ENCODE measurements at regions not wholly inside any gene's neighbourhood (a gene's known extent, or its start where the extent isn't known, plus 50 kb on each side); places are given as distances from the start of the nearest gene placed in this dataset.

DNA sequence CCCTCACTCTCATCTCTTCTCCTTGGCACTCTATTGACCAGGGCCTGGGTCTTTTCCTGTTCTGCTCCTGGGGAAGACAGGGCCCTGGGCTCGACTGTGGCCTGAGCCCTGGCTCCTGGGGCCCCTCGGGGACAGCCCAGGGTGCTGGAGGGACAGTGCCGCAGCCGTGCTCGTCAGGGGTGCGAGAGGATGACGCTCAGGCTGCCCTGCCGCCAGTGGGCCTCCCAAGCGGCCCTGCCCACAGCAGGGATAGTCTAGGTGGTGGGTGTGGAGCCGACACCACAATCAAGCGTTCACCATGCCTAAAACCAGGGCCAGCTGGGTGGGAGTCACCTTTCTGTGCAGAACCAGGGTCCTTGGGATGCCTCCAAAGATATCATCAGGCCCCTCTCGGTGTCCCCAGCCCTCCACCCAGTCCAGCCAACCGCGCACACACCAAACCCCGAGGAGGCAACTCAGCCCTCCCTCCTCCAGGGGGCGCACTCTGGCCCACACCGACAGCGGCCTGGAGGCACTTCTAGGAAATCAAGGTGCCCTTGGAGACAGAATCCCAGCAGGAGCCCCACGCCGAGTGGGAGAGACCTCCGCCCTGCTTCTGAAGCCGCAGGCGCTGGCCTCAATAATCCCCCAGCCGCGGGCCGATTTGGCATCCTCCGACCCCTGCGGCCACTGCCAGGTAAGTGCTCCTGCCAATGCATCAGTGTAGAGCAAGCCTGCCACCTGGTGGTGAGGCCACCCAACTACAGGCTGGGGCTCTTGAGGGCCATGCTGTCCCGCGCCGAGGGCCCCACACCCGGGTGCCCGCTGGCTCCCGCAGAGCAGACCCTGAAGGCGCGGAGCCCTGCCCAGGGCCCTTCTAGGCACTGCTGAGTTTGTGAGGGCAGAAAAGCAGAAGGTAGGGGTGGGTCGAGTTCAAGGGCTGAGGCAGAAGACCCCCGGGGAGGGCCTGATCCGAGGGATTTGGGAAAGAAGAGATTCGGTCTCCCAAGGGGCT lies 496.4 kb downstream of the BUD13 start:
- DNase-seq = peak; percentile 57

DNA sequence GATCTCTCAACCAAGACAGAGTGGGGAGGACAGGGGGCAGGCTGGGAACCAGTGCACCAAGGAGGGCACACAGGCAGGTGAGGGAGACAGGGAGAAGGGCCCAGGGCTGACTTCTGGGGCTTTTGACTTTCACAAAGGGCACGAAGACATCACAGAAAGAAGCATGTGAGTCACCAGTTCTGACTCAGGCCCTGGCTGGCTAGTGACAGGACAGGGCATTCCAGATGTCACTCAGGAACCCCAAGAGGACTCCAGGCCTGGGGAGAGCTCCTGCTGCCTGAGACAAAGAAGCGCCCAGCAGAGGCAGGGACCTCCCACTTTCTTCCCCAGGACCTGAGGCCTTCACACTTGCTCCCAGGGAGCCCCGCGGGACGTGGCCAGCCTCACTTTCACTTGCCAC lies 497.2 kb downstream of the BUD13 start:
- DNase-seq = no peak

GRCh38 chr11:116274521-116274920 lies 498.3 kb downstream of the BUD13 start:
- no peak for DNase-seq

GRCh38 chr11:116272181-116272789 lies 500.5 kb downstream of the BUD13 start:
- DNase-seq = no peak

DNA sequence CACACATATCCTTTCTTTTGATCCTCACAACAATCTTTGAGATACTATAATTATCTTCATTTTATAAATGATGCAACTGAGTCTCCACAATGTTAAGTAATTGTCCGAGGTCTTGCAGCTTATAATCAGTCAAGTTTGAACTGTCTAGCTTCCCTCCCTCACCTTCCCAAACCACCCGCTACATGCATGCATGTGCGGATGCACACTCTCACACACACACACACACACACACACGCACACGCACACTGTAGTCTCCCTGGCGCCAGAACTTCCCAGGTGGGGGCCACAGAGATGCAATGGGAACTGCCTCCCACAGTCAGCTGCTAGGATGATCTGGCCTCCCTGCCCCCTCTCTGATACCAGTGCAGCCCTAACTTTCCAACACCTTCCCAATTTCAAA lies 501.3 kb downstream of the BUD13 start:
- no peak for DNase-seq

- DNase-seq = no peak
Observed at GRCh38 chr11:116267146-116267545, 505.6 kb downstream of the BUD13 start.

- no peak for DNase-seq
Observed at GRCh38 chr11:116263770-116264169, 509.0 kb downstream of the BUD13 start.

- DNase-seq = no peak
Observed at GRCh38 chr11:116263019-116263418, 509.8 kb downstream of the BUD13 start.

GRCh38 chr11:116262370-116262769 lies 510.4 kb downstream of the BUD13 start:
- DNase-seq = no peak

DNA sequence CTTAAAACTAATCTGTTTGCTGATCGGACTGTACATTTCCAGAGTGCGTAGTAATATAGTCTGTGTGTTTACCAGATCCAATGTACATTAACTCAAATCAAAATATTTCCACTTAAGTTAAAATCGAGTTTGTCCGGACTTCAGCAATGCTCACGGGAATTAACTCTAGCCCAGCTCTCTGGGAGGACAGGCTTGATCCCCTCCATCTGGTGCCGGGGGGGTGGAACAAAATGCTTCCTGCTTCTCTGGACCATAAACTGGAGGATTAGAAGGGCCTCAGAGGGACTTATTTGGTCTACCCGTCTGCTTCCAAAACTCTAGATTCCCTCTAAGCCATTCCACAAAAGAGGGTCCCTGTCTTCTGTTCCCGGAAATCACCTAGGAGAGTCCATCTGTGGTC lies 511.2 kb downstream of the BUD13 start:
- no peak for DNase-seq

DNA sequence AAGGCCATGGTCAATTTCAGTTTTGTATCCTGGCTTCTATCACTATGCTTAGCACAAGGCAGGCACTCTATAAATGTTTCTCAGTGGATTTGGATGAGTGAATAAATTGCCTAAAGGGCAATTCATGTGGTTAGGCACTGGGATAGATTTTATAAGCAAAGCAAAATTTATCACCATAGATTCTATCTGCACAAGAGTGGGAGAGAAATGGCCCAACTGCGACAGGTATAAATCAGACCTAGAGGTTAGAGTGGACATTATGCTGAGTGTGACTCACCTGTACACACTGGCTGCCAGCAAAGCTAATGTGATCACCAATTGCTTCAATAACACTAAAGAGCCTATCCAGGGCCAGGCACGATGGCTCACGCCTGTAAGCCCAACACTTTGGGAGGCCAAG lies 514.0 kb downstream of the BUD13 start:
- no peak for DNase-seq

DNA sequence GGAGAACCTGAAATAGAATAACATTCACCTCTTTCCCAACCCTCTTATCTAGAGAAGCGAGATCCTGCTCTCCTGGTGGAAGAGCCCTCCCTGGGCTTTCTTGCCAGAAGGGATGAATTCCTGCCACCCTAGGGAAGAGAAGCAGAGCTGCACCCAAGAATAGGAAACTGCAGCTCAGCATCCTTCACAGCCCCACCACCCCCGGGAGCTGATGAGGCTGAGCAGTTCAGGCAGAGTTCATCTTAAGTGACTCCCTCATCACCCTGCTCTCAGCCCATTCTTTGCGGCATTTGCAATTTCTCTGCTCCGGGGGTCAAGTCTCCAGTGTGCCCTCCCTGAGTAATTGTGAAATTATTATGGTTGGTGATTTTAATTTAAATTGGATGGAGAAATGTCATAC lies 514.9 kb downstream of the BUD13 start:
- DNase-seq = no peak

DNA sequence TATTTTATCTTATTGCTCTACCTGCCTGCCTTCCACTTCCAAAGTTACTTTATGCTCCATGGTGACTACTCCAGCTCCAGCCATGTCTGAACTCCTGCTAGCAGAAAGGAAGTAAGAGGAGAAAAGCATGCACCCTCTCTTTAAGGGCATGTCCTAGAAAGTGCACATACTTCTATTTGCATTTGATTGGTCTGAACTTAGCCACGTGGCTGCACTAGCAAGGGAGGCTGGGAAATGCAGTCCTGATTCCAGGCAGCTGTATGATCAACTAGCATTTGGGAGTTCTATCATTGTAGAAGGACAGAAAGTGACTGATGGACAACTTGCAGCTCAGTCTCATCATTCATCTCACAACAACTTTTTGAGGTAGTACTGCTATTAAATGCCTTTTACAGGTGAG lies 515.7 kb downstream of the BUD13 start:
- DNase-seq = no peak

DNA sequence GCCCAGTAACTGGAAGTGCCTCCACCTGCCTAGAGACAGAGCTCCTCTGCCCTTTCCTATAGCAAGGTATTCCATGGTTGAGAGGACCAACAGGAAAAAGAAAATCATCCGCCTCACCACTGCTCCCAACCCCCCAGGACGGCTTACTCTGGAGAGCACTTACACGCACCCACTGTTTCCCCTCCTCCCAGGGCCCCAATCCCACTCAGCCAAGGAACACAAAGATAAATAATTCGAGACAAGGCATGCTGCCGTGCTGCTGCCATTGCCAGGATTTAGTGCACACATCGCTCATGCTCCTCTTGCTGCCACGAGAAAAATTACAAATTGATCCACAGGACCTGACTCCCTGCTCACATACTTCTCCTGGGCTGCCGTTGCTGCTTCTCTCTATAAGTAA lies 516.6 kb downstream of the BUD13 start:
- DNase-seq = no peak

DNA sequence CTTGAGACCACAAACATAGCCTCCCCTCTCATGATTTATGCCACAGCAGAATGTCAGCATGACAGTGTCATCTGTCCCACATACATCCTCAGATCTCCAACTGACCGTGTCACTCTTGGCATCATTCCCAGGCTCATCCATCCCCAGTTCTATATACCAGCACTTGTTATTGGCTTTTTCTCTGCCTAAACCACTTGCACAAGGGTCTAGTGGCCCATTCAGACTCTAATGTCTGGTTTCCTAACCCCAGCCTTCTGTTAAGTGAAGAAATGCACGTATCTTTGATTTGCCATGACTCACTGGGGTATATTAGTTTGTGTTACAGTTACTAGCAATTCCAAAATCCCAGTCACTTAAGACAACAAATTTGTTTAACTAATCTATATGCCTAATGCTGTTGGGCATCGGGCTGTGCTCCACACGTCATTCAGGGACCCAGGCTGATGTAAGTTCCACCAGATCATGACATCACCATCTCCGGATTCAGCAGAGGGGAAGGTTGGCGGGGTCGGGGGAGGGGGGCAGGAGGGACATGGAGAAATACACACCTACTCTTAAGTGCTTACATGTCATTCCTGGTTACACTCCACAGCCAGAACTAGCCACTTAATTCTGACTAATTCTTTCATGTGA lies 517.4 kb downstream of the BUD13 start:
- no peak for DNase-seq

DNA sequence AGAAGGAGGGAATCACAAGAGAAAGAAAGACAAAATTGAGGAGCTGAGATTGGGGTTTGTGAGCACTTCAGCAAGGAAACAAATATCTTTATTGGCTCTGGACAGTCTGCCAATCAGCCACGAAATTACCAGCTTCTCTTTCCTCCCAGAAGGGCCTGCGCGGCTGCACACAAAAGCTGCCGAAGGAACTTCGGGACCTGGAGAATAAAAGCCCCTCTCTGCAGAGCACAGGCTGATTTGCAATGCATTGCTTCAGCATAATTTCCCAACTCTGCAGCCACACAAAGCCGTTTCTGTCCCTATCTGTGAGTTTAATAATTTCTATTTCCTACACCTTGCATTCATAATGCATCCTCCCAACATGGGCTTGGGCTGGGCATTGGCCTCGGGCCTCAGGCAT lies 522.6 kb downstream of the BUD13 start:
- no peak for DNase-seq

DNA sequence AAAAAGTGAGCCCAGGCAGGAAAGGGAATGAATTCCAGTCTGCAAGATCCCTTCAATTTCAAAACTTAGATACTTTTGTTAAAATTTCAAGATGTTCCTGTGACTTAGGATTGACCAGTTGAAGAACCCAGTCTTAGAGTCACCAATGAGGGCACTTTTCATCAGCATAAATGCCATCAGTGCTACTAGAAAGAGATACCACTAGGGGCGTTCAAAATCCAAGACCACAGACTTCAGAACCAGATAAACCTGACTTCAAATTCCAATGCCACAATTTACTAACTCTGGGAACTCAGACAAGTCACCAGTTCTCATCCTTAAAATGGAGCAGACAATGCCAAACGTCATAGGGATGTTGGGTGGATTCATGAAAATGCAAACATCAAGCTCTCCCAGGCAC lies 523.2 kb downstream of the BUD13 start:
- no peak for DNase-seq

- DNase-seq = no peak
Observed at GRCh38 chr11:116244889-116245288, 527.9 kb downstream of the BUD13 start.

DNA sequence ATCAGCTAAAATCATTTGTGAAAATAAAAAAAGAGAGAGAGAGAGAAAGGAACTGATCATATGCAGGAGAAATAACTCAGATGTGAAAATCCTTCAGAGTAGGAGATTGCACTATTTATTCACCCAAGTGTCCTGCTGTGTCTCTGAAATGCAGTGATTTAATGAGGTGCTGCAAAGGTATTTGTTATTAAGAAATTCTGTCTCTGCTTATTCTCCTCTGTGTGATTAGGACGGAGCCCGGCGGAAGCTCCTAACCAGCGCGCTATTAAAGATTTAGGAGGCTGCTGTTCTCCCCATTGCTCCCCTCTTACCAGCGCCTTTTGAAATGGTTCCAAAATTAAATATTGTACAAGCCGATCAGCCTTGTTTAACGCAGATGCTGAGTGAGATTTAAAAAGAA lies 528.3 kb downstream of the BUD13 start:
- DNase-seq = no peak

GRCh38 chr11:116243991-116244390 lies 528.8 kb downstream of the BUD13 start:
- no peak for DNase-seq

GRCh38 chr11:116242006-116242405 lies 530.8 kb downstream of the BUD13 start:
- DNase-seq = no peak

GRCh38 chr11:116240710-116241109 lies 532.1 kb downstream of the BUD13 start:
- no peak for DNase-seq

- no peak for DNase-seq
Observed at GRCh38 chr11:116239247-116239646, 533.5 kb downstream of the BUD13 start.

Measured in CD4-positive, alpha-beta T cell treated with Interleukin-17A for 4 hours (primary cell).